PC-9 (cell line): ENCODE measurements at regions not wholly inside any gene's neighbourhood (a gene's known extent, or its start where the extent isn't known, plus 50 kb on each side); places are given as distances from the start of the nearest gene placed in this dataset.

Experiments used
- BruUV-seq: library from RNA; stranded (reverse); fragments of 400-500 nt; replicated peaks from 2 replicates; lab custom pipeline; 2021; lab: Mats Ljungman, UMichigan
- CTCF ChIA-PET: fragments of 300-600 bp; sonication (Branson Sonifier 250); formaldehyde crosslinking; loops from one replicate; lab custom pipeline; 2022; ENCODE audit warnings: antibody characterized with exemption; lab: Charles Lee
- POLR2A ChIA-PET: fragments of 300-600 bp; sonication (Branson Sonifier 250); formaldehyde crosslinking; loops from one replicate; lab custom pipeline; 2022; ENCODE audit warnings: antibody characterized with exemption; ENCODE audit not compliant: unreplicated experiment; lab: Charles Lee
- DNase-seq, 2 experiments: peaks; one replicate each; pipeline versions ENCODE4 v3.0.0 to v3.0.0-alpha.2; 2015 to 2022; ENCODE audit warnings: mixed read lengths in 1 of 2
- H2AFZ ChIP-seq: fragments of 200-600 bp; sonication (generic); 2 replicates; pipeline ENCODE4 v1.8.1; 2017; ENCODE audit warnings: antibody characterized with exemption
- H3F3A ChIP-seq: fragments of 200-600 bp; sonication (generic); 2 replicates; pipeline ENCODE4 v1.8.1; 2017; ENCODE audit warnings: antibody characterized with exemption, mild to moderate bottlenecking, low read depth; ENCODE audit not compliant: insufficient read depth
- H3K27ac ChIP-seq: fragments of 200-600 bp; sonication (generic); 2 replicates; pipeline ENCODE4 v1.6.1; 2016; ENCODE audit warnings: mixed run types
- H3K27me3 ChIP-seq: fragments of 200-600 bp; sonication (generic); 2 replicates; pipeline ENCODE4 v1.6.1; 2016; ENCODE audit warnings: low read depth, mixed run types; ENCODE audit not compliant: insufficient read depth
- H3K36me3 ChIP-seq: fragments of 200-600 bp; sonication (generic); 2 replicates; pipeline ENCODE4 v1.6.1; 2016; ENCODE audit warnings: low read depth, mixed run types
- H3K4me1 ChIP-seq: fragments of 200-600 bp; sonication (generic); replicated peaks from 2 replicates; pipeline ENCODE4 v1.6.1; 2016; ENCODE audit warnings: mixed run types; ENCODE audit not compliant: insufficient read depth
- H3K4me2 ChIP-seq: fragments of 200-600 bp; sonication (generic); 2 replicates; pipeline ENCODE4 v1.6.1; 2017; ENCODE audit warnings: mixed run types
- H3K4me3 ChIP-seq: fragments of 200-600 bp; sonication (generic); 2 replicates; pipeline ENCODE4 v1.6.1; 2016; ENCODE audit warnings: mixed run types
- H3K79me2 ChIP-seq: fragments of 200-600 bp; sonication (generic); 2 replicates; pipeline ENCODE4 v1.6.1; 2017; ENCODE audit warnings: low read depth, mixed run types
- H3K9me2 ChIP-seq: fragments of 200-600 bp; sonication (generic); 2 replicates; pipeline ENCODE4 v1.8.1; 2017; ENCODE audit warnings: mild to moderate bottlenecking; ENCODE audit not compliant: insufficient read depth
- H3K9me3 ChIP-seq: fragments of 200-600 bp; sonication (generic); 2 replicates; pipeline ENCODE4 v1.8.1; 2016; ENCODE audit warnings: low read depth; ENCODE audit not compliant: insufficient read depth
- H4K20me1 ChIP-seq: fragments of 200-600 bp; sonication (generic); 2 replicates; pipeline ENCODE4 v1.8.1; 2017; ENCODE audit not compliant: insufficient read depth
- CTCF ChIP-seq: fragments of 200-600 bp; sonication (generic); conservative IDR thresholded peaks from 2 replicates; pipeline ENCODE4 v1.6.1; 2017; ENCODE audit warnings: mixed run types, antibody characterized with exemption, mild to moderate bottlenecking, moderate library complexity
- EZH2 ChIP-seq: fragments of 200-600 bp; sonication (generic); IDR thresholded peaks from 2 replicates; pipeline ENCODE4 v1.8.0; 2017; ENCODE audit warnings: antibody characterized with exemption, low read depth
- intact Hi-C: fragments of 100-400 bp; cut with micrococcal nuclease; formaldehyde crosslinking; loops from one replicate; pipeline ENCODE4 v1.10.0; 2022; ENCODE audit not compliant: unreplicated experiment

- Histone ChIP-seq H3F3A (no peaks in the 10 kb centered on the region), H3K4me2 (no peak overlapping the region), H4K20me1 (no peaks in the 10 kb centered on the region), H3K9me2 (no peaks in the 10 kb centered on the region), H2AFZ (no peak overlapping the region), H3K9me3 (no peaks in the 10 kb centered on the region), H3K4me3 (no peak overlapping the region), H3K4me1 (no peaks in the 10 kb centered on the region), H3K79me2 (no peaks in the 10 kb centered on the region), H3K27me3 (peaks cover 57% of the 10 kb centered on the region), H3K36me3 (no peaks in the 10 kb centered on the region), H3K27ac (no peak overlapping the region)
- intact Hi-C loops = no loop called here
- ChIA-PET POLR2A (no interaction called here), CTCF (no interaction called here)
- no TSS peak for BruUV-seq
- TF ChIP-seq EZH2 (no peak), CTCF (no peak)
- DNase-seq = no peak
These were observed 630.2 kb downstream of the GALR1 start for GRCh38 chr18:77879829-77880228.

GRCh38 chr18:77884454-77884853, 634.8 kb downstream of the GALR1 start:
- POLR2A ChIA-PET = no interaction called here
- DNase-seq = no peak
- no peaks in the 10 kb centered on the region for H3K4me1 ChIP-seq
- no peaks in the 10 kb centered on the region for H3K9me3 ChIP-seq
- H3K36me3 ChIP-seq = no peaks in the 10 kb centered on the region
- H4K20me1 ChIP-seq = no peaks in the 10 kb centered on the region
- intact Hi-C loops = no loop called here
- CTCF ChIA-PET = no interaction called here
- no peak overlapping the region for H3K4me2 ChIP-seq
- H2AFZ ChIP-seq = no peak overlapping the region
- TF ChIP-seq CTCF = no peak
- TF ChIP-seq EZH2 = no peak
- BruUV-seq = no TSS peak
- no peaks in the 10 kb centered on the region for H3K9me2 ChIP-seq
- no peak overlapping the region for H3K4me3 ChIP-seq
- peaks cover 20% of the 10 kb centered on the region; the same call in 1 of the 2 replicates for H3K27me3 ChIP-seq
- H3F3A ChIP-seq = no peaks in the 10 kb centered on the region
- H3K27ac ChIP-seq = no peak overlapping the region
- H3K79me2 ChIP-seq = no peaks in the 10 kb centered on the region

DNA sequence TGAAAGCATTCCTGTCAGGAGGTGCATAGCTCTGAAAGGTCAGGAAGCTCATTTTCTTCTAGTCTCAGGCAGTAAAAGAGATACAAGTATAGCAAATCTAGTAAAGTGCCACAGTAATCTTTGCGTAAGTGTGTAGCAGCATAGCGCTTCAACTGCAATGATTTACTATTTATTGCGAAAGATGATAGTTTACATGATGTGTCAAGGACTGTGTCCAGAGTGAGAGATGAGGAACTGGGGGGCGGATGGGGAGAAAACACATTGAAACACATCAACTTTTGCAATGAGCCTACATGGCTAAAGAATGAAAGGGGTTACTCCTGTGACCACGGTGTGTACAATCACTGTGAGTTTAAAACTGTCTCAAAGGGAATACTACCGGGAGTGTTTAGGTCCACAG, 644.4 kb downstream of the GALR1 start:
- intact Hi-C loops = no loop called here
- Histone ChIP-seq H3K9me3 (no peaks in the 10 kb centered on the region), H3K79me2 (no peaks in the 10 kb centered on the region), H3K4me2 (no peak overlapping the region), H3K4me3 (no peak overlapping the region), H3F3A (no peaks in the 10 kb centered on the region), H3K4me1 (no peaks in the 10 kb centered on the region), H3K36me3 (no peaks in the 10 kb centered on the region), H3K27me3 (peaks cover 48% of the 10 kb centered on the region), H3K27ac (no peak overlapping the region), H2AFZ (no peak overlapping the region), H3K9me2 (no peaks in the 10 kb centered on the region), H4K20me1 (no peaks in the 10 kb centered on the region)
- no peak for TF ChIP-seq CTCF
- no peak for TF ChIP-seq EZH2
- no peak for DNase-seq
- ChIA-PET POLR2A (no interaction called here), CTCF (no interaction called here)
- no TSS peak for BruUV-seq
